Superior temporal gyrus (tissue), 1 donor: ENCODE measurements at regions not wholly inside any gene's neighbourhood (a gene's known extent, or its start where the extent isn't known, plus 50 kb on each side); places are given as distances from the start of the nearest gene placed in this dataset.

Experiments
- DNase-seq: peaks from one replicate; pipeline ENCODE4 v3.0.0-alpha.2; 2016; ENCODE audit errors: extremely low spot score

DNA sequence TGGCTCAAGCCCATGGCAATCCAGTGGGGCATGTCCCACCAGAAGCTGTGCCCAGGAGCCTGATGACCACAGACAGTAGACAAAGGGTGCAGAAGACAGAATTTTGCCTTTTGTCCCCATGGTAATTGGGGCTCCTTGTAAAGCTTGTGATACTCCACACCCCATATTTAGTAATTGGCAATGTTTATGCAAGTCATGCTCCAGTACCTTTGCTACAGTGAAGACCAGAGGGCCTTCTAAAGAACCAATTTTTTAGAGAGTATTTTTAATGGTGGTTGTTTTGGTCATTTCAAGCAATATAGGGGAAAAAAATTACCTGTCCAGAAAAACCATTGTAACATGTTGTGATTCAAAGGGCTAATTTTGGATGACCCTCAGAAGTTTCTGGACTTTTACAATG is 194.8 kb downstream of the ANAPC1 start:
- DNase-seq: no peak

- no peak for DNase-seq
These were observed 194.1 kb downstream of the ANAPC1 start for GRCh38 chr2:111689941-111690340.

- DNase-seq: no peak
These were observed 192.7 kb downstream of the ANAPC1 start for GRCh38 chr2:111691164-111691875.

GRCh38 chr2:111692311-111692710 is 191.7 kb downstream of the ANAPC1 start:
- no peak for DNase-seq

DNA sequence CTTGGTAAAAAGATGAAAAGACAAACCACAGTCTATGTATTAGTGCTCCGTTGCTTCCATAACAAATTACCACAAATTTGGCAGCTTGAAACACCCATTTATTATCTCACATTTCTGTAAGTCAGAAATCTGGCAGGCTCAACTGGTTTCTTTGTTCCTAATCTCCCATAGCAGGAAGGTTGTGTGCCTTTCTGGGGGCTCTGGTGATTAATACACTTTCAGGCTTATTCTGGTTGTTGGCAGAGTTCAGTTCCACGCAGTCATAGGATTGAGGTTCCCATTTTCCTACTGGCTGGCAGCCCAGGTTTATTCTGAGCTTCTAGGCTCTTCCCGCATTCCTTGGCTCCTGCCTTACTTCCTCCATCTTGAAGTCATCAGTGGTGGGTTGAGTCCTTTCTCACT is 189.3 kb downstream of the ANAPC1 start:
- DNase-seq: no peak

DNA sequence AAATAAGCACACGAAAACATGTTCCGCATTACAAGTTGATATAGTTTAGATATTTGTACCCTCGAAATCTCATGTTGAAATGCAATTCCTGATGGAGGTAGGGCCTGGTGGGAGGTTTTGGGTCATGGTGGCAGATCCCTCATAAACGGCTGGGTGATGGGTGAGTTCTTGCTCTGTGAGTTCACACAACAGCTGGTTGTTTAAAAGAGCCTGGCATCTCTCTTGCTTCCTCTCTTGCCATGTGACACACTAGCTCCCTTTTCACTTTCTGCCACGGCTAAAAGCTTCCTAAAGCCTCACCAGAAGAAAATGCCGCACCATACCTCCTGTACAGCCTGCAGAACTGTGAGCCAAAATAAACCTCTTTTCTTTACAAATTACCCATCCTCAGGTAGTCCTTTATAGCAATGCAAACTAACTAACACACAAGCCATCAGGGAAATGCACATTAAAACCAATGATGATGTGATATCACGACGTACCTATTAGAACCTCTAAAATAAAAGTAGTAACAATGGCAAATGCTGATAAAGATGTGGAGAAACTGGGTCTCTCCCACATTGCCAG is 188.5 kb downstream of the ANAPC1 start:
- DNase-seq: no peak

DNA sequence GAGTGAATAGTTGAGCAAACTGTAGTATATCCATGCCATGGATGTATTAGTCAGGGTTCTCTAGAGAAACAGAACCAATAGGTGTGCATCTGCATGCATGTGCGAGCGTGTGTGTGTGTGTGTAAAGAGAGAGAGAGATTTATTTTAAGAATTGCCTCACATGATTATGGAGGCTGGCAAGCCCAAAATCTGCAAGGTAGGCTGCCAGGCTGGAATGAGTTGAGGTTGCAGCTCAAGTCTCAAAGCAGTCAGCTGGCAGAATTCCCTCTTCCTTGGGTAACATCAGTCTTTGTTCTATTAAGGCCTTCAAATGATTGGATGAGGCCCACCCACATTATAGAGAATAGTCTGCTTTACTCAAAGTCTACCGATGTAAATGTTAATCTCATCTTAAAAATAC is 187.8 kb downstream of the ANAPC1 start:
- DNase-seq: no peak

DNA sequence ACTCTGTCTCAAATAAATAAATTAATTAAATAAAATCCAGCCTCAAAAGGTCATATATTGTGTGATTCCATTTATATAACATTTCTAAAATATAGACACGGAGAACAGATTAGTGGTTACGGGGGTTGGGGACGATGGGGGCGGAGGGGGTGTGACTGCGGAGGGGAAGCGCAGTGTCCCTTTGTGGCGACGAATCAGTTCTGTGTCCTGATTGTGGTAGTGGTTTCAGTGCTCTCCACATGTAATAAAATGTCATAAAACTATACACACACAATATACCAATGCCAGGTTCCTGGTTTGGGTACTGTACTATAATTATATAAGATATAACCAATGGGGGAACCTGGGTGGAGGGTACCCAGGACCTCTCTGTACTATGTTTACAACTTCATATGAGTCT is 186.4 kb downstream of the ANAPC1 start:
- no peak for DNase-seq

DNA sequence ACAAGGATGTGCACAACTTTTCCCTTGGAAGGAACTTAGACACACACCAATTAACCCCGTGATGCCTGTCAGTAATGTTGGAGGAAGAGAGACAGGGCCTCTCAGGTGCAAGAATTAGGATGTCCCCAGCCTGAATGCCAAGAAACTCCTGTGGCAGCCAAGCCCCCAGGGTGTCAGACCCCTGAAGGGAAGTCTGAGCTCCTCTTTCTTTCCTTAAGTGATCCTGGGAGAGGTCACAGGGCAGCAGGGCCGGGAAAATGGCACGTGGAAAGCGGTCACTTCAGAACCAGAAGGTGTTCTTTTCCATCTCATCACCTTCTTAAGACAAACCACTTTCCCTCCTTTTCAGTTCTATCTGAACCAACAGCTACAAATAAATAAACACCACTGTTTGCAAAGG is 185.9 kb downstream of the ANAPC1 start:
- no peak for DNase-seq

DNA sequence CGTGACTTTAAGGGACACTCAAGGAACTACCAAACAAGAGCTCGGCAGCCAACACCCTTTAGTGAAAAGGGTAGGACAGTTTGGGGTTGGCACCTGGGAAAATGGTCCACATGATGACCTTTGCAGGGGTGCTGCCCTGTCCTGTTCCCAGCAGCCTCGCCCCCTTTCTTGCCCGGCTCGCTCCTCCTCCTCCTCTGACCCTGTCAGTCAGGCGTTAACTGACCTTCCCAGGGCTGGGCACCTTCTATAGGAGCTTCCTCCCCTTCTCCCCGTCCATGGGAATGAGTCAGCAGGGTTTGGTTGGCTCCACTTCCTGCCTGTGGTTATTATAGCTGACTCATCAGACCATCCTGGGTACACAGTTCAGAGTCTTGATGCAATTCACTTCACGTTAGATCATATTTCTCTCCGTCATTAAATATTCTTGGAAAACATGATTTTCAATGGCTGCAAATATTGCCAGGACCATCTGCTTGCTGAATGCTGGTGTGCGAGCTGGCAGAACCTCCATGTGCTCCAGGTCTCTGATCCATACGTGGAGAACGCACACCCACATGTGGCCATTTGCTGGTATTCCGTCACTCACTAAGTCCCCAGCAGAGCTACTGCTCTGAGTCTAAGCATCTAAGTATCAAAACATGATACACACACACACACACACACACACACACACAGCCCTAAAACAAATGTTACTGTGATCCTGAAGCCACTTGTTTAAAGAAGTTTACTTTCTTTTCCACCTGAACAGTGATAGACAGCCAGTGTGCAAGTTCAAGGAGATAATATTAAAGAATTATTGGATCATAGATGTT is 185.0 kb downstream of the ANAPC1 start:
- DNase-seq: peak; percentile 51

DNA sequence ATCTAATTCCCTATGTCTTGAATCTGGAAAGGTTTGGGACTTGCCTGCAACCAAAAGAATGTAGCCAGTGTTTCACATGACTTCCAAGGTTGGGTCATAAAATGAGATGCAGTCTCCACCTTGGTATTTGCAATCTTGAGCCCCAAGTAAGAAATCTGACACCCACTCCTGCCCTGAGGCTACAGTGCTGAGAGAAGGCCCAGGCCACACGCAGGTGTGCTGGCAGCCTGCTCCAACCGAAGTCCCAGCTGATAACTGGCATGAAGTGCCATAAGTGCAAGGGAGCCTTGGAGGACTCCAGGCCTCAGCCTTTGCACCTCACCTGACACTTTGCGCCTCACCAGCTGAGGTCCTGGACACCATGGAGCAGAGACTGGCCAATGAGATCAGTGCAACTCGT is 182.7 kb downstream of the ANAPC1 start:
- DNase-seq: no peak

DNA sequence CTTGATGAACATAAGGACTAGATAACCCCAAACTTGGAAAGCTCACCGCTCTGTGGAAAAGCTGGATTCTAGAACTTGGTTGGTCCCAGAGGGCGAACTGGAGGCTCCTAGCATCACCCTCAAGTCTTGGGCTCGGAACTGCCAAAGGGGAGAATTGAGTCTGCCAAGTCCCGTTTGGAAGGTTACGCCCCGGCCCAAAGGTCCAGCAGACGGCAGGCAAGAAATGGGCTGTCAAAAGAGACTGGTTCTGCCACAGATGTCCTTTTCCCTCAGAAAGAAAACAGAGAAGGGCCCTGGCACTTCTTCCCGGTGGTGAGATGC is 182.2 kb downstream of the ANAPC1 start:
- no peak for DNase-seq

DNA sequence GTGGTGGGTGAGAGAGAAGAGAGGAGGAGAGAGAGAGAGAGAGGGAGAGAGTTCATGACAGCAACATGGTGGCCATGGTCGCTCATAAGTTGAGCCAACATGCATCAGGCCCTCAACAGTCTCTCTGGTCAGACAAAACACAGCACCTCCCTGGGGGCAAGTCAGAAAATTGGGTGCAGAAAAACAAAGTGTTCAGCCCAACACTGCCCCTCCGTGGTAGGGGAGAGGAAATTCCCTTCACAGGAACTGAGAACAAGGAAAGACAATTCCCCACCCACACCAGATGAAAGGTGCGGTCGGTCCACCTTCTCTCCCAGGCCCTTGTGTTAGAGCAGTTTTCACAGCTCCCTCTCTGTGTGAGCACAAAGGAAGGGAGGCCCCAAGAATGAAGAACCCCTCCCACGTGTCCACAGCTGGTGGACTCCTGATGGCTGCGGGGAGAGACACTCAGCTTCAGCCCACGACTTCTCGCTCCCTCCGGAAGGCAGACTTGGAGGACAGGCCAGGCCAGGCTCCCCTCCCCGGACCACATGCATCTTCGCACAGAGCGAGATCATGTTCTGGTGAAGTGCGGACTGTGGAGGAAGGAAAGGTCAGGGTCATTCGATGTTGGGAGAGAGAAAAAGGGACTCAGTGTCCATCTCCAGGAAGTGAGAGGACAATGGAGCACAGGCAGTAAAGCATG is 181.7 kb downstream of the ANAPC1 start:
- DNase-seq: peak; percentile 44

GRCh38 chr2:111702804-111703196 is 181.2 kb downstream of the ANAPC1 start:
- DNase-seq: no peak

GRCh38 chr2:111703759-111704158 is 180.2 kb downstream of the ANAPC1 start:
- DNase-seq: no peak

- DNase-seq: no peak
These were observed 179.7 kb downstream of the ANAPC1 start for GRCh38 chr2:111704246-111704645.

- DNase-seq: no peak
These were observed 178.8 kb downstream of the ANAPC1 start for GRCh38 chr2:111705239-111705638.

- no peak for DNase-seq
These were observed 178.2 kb downstream of the ANAPC1 start for GRCh38 chr2:111705711-111706336.

DNA sequence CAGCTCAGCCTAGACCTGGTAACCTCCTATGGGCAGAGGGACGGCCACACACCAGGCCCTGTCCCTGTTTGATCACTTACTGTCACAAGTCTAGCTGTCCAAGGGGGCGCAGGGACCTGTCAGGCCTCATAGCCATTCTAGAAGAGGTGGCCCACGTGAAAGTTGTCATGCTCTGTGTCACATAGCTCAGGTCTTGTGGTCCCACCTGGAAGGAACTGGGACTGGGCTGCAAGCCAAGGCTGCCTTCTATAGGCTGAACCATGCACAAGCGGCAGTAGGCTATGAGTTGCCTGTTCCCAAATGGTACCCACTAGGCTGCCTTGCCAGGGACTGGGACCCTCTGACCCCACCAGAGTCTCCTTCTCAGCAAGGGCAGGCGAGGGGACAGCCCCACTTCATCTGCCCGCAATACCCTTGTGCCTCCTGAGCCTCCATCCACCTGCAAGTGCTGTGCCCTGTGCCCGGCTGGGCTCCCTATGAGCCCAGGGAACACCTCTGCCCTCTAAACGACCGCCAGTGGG is 177.5 kb downstream of the ANAPC1 start:
- no peak for DNase-seq

- DNase-seq: no peak
These were observed 176.3 kb downstream of the ANAPC1 start for GRCh38 chr2:111707700-111708099.

GRCh38 chr2:111708476-111709180 is 175.4 kb downstream of the ANAPC1 start:
- no peak for DNase-seq
